Endothelial cell of umbilical vein (primary cell): ENCODE measurements at regions not wholly inside any gene's neighbourhood (a gene's known extent, or its start where the extent isn't known, plus 50 kb on each side); places are given as distances from the start of the nearest gene placed in this dataset.
"Not testable (repeated sequence)": the region's sequence is repeated elsewhere in the genome, so short reads cannot be mapped to it uniquely, and the experiment has no call there.

ENCODE experiments used
- BruUV-seq: library from RNA; stranded (reverse); fragments of 400-500 nt; replicated peaks from 2 replicates; lab custom pipeline; 2021; lab: Mats Ljungman, UMichigan
- CTCF ChIA-PET: fragments of 300-600, 350-600 bp; sonication (Branson Sonifier 250); formaldehyde crosslinking; loops from one replicate; lab custom pipeline; 2021; ENCODE audit warnings: antibody characterized with exemption, inconsistent platforms; lab: Charles Lee
- POLR2A ChIA-PET: fragments of 300-600, 350-600 bp; sonication (Branson Sonifier 250); formaldehyde crosslinking; loops from one replicate; lab custom pipeline; 2021; ENCODE audit warnings: antibody characterized with exemption, inconsistent platforms; lab: Charles Lee
- DNase-seq: peaks from one replicate; pipeline ENCODE4 v3.0.0-alpha.2; 2011; ENCODE audit warnings: low read depth, low spot score
- FAIRE-seq: peaks from 2 replicates; lab custom pipeline; 2011; peaks lifted over from hg19 to GRCh38; lab: Jason Lieb, UNC
- H2AFZ ChIP-seq: 2 replicates; pipeline ENCODE4 v1.6.0; 2012; ENCODE audit warnings: low read depth, low read length, control low read depth, inconsistent platforms
- H3K27ac ChIP-seq: 2 replicates; pipeline ENCODE4 v1.5.1; 2011; ENCODE audit warnings: low read depth, mild to moderate bottlenecking, control low read depth, low read length, moderate library complexity; ENCODE audit not compliant: insufficient read depth
- H3K27me3 ChIP-seq, 2 experiments: 2 replicates each; pipeline versions ENCODE4 v1.6.0 to v1.6.1; 2011; ENCODE audit warnings: low read length in 2 of 2, mixed read lengths in 1 of 2; ENCODE audit not compliant: control insufficient read depth in 2 of 2, insufficient read depth in 2 of 2
- H3K36me3 ChIP-seq, 2 experiments: 2 replicates in 1 of 2; 3 replicates in 1 of 2; pipeline ENCODE4 v1.5.1; 2011; ENCODE audit warnings: low read length in 2 of 2, mild to moderate bottlenecking in 1 of 2, moderate library complexity in 1 of 2; ENCODE audit not compliant: control insufficient read depth in 2 of 2, insufficient read depth in 2 of 2; ENCODE audit errors: extremely low read depth in 1 of 2
- H3K4me1 ChIP-seq: 3 replicates; pipeline ENCODE4 v1.5.1; 2011; ENCODE audit warnings: mild to moderate bottlenecking, low read length; ENCODE audit not compliant: control insufficient read depth, insufficient read depth; ENCODE audit errors: extremely low read depth
- H3K4me2 ChIP-seq: 2 replicates; pipeline ENCODE4 v1.6.1; 2011; ENCODE audit warnings: low read length, control low read depth, mixed read lengths; ENCODE audit not compliant: insufficient read depth
- H3K4me3 ChIP-seq, 3 experiments: fragments of 200-600 bp in 1 of 3; sonication (generic), shearing (Covaris generic) in 1 of 3; replicated peaks in 1 of 3; 2 replicates each; pipeline ENCODE4 v1.5.1; 2011 to 2016; ENCODE audit warnings: control low read depth in 3 of 3, low read length in 3 of 3, mild to moderate bottlenecking in 2 of 3, inconsistent platforms in 1 of 3, low read depth in 1 of 3, moderate library complexity in 1 of 3; ENCODE audit not compliant: insufficient read depth in 1 of 3
- H3K79me2 ChIP-seq: 2 replicates; pipeline ENCODE4 v1.6.0; 2012; ENCODE audit warnings: low read length, inconsistent platforms; ENCODE audit not compliant: control insufficient read depth, insufficient read depth
- H3K9ac ChIP-seq: replicated peaks from 2 replicates; pipeline ENCODE3; 2011; ENCODE audit warnings: low read length, control low read depth; ENCODE audit not compliant: insufficient read depth; ENCODE audit errors: extremely low read depth
- H3K9me1 ChIP-seq: replicated peaks from 3 replicates; pipeline ENCODE4 v1.6.0; 2011; ENCODE audit warnings: mild to moderate bottlenecking, low read length; ENCODE audit not compliant: control insufficient read depth, insufficient read depth; ENCODE audit errors: extremely low read depth
- H3K9me3 ChIP-seq: replicated peaks from 2 replicates; pipeline ENCODE4 v1.5.1; 2012; ENCODE audit warnings: low read length, inconsistent platforms; ENCODE audit not compliant: control insufficient read depth, insufficient read depth
- H4K20me1 ChIP-seq: replicated peaks from 2 replicates; pipeline ENCODE3; 2011; ENCODE audit warnings: mild to moderate bottlenecking, low read length; ENCODE audit not compliant: control insufficient read depth, insufficient read depth; ENCODE audit errors: extremely low read depth
- dilution Hi-C: fragments of 300-500 bp; cut with MboI; formaldehyde crosslinking; loops from one replicate; pipeline ENCODE4 v1.15.0; 2019; ENCODE audit warnings: low sequenced_read_pairs; ENCODE audit not compliant: extremely low pct_ligation_motif_present
- intact Hi-C: fragments of 100-400 bp; cut with micrococcal nuclease; formaldehyde crosslinking; loops from one replicate; pipeline ENCODE4 v1.10.0; 2022

GRCh38 chr2:89827829-89828228 is 1136.4 kb downstream of the RPIA start:
- H2AFZ ChIP-seq, H3K4me2 ChIP-seq, H3K27ac ChIP-seq, H3K4me1 ChIP-seq, intact Hi-C loops, POLR2A ChIA-PET, H3K79me2 ChIP-seq, H3K36me3 ChIP-seq, H3K9ac ChIP-seq, dilution Hi-C loops, H3K27me3 ChIP-seq, BruUV-seq, H4K20me1 ChIP-seq, H3K4me3 ChIP-seq, CTCF ChIA-PET, FAIRE-seq, H3K9me1 ChIP-seq: not testable (repeated sequence)
- peak; percentile 60 for DNase-seq
- H3K9me3 ChIP-seq = peaks cover 50% of the 10 kb centered on the region

GRCh38 chr2:89828416-89828815 is 1136.9 kb downstream of the RPIA start:
- H4K20me1 ChIP-seq, BruUV-seq, H3K9me1 ChIP-seq, H3K27me3 ChIP-seq, H3K4me2 ChIP-seq, dilution Hi-C loops, H3K27ac ChIP-seq, FAIRE-seq, H3K4me3 ChIP-seq, H3K9ac ChIP-seq, CTCF ChIA-PET, H3K4me1 ChIP-seq, H3K36me3 ChIP-seq, H3K79me2 ChIP-seq, intact Hi-C loops, POLR2A ChIA-PET, H2AFZ ChIP-seq: not testable (repeated sequence)
- peaks cover 45% of the 10 kb centered on the region for H3K9me3 ChIP-seq
- peak; percentile 60 for DNase-seq

GRCh38 chr2:89828961-89829631 is 1137.6 kb downstream of the RPIA start:
- H3K4me2 ChIP-seq, H3K4me1 ChIP-seq, H4K20me1 ChIP-seq, dilution Hi-C loops, CTCF ChIA-PET, POLR2A ChIA-PET, BruUV-seq, H2AFZ ChIP-seq, H3K9me1 ChIP-seq, H3K36me3 ChIP-seq, H3K27ac ChIP-seq, FAIRE-seq, H3K27me3 ChIP-seq, H3K79me2 ChIP-seq, intact Hi-C loops, H3K4me3 ChIP-seq, H3K9ac ChIP-seq: not testable (repeated sequence)
- H3K9me3 ChIP-seq = peaks cover 39% of the 10 kb centered on the region
- peak; percentile 67 for DNase-seq
